ENCODE measurements at regions not wholly inside any gene's neighbourhood (a gene's known extent, or its start where the extent isn't known, plus 50 kb on each side); places are given as distances from the start of the nearest gene placed in this dataset.

DNA sequence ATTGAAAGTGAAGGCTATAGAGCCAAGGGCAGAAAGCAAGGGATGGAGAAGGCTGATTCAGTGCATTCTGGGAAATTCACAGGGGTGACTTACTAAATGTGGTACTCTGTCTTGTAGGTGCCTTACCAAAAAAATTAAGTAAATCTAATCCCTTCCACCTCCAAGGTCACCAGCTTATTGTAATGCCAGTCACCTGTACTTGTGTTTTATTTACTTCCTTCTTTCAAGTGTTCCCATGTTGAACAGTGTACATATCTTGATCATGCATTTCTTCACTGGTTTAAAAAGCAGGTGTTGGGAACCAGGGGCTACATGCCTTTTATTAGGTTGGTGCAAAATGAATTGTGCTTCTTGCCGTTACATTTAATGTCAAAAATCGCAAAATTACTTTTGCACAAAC, 137.0 kb upstream of the ARHGAP28 start:
- TF ChIP-seq, protein P1, sequence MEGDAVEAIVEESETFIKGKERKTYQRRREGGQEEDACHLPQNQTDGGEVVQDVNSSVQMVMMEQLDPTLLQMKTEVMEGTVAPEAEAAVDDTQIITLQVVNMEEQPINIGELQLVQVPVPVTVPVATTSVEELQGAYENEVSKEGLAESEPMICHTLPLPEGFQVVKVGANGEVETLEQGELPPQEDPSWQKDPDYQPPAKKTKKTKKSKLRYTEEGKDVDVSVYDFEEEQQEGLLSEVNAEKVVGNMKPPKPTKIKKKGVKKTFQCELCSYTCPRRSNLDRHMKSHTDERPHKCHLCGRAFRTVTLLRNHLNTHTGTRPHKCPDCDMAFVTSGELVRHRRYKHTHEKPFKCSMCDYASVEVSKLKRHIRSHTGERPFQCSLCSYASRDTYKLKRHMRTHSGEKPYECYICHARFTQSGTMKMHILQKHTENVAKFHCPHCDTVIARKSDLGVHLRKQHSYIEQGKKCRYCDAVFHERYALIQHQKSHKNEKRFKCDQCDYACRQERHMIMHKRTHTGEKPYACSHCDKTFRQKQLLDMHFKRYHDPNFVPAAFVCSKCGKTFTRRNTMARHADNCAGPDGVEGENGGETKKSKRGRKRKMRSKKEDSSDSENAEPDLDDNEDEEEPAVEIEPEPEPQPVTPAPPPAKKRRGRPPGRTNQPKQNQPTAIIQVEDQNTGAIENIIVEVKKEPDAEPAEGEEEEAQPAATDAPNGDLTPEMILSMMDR (conservative IDR thresholded peaks at IDR 0.05) = no peak
- TF ChIP-seq ZFX (IDR thresholded peaks at IDR 0.05) = no peak
